ENCODE measurements at regions not wholly inside any gene's neighbourhood (a gene's known extent, or its start where the extent isn't known, plus 50 kb on each side); places are given as distances from the start of the nearest gene placed in this dataset.

GRCh38 chr2:204373942-204374341 lies 171.3 kb upstream of the PARD3B start:
- no peak for TF ChIP-seq EZH2 (IDR thresholded peaks at IDR 0.05; ENCODE audit: low read length)
- TF ChIP-seq, protein P1, sequence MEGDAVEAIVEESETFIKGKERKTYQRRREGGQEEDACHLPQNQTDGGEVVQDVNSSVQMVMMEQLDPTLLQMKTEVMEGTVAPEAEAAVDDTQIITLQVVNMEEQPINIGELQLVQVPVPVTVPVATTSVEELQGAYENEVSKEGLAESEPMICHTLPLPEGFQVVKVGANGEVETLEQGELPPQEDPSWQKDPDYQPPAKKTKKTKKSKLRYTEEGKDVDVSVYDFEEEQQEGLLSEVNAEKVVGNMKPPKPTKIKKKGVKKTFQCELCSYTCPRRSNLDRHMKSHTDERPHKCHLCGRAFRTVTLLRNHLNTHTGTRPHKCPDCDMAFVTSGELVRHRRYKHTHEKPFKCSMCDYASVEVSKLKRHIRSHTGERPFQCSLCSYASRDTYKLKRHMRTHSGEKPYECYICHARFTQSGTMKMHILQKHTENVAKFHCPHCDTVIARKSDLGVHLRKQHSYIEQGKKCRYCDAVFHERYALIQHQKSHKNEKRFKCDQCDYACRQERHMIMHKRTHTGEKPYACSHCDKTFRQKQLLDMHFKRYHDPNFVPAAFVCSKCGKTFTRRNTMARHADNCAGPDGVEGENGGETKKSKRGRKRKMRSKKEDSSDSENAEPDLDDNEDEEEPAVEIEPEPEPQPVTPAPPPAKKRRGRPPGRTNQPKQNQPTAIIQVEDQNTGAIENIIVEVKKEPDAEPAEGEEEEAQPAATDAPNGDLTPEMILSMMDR (optimal IDR thresholded peaks at IDR 0.05 in 1 of 3, IDR thresholded peaks at IDR 0.05 in 1 of 3, conservative IDR thresholded peaks at IDR 0.05 in 1 of 3; ENCODE audit: extremely low read depth in 1 of 3, insufficient read depth in 2 of 3, low read length in 3 of 3) = no peak

All from keratinocyte (primary cell).